HepG2 (cell line): ENCODE measurements at regions not wholly inside any gene's neighbourhood (a gene's known extent, or its start where the extent isn't known, plus 50 kb on each side); places are given as distances from the start of the nearest gene placed in this dataset.

ENCODE experiments used
- CEBPB ChIP-seq: IDR thresholded peaks from 2 replicates; pipeline ENCODE4 v1.6.1; 2011; ENCODE audit warnings: low read depth, low read length, improper control_type of control experiment, borderline replicate concordance
- NCOA5 ChIP-seq: sonication (generic); formaldehyde crosslinking; IDR thresholded peaks from 2 replicates; pipeline ENCODE4 v1.4.0; 2020; ENCODE audit warnings: missing genetic modification reagents
- PRPF4 ChIP-seq: fragments of 200-400 bp; formaldehyde crosslinking; IDR thresholded peaks from 2 replicates; pipeline ENCODE4 v1.6.1; 2016; ENCODE audit warnings: low read length, low read depth; ENCODE audit not compliant: poor library complexity, severe bottlenecking

- TF ChIP-seq PRPF4 (no peak), NCOA5 (CRISPR knock-in tag) (no peak), CEBPB (no peak)
Measured at GRCh38 chr9:23039402-23039801, 592.8 kb downstream of the DMRTA1 start.
